SK-N-MC (cell line): ENCODE measurements at regions not wholly inside any gene's neighbourhood (a gene's known extent, or its start where the extent isn't known, plus 50 kb on each side); places are given as distances from the start of the nearest gene placed in this dataset.

ENCODE experiments used
- DNase-seq: peaks from one replicate; pipeline ENCODE4 v3.0.0-alpha.2; 2011; ENCODE audit warnings: low read depth, low spot score
- H3K27ac ChIP-seq: fragments of 200-600 bp; sonication (generic); 2 replicates; pipeline ENCODE4 v1.5.1; 2016; ENCODE audit warnings: mixed run types
- H3K36me3 ChIP-seq: fragments of 200-600 bp; sonication (generic); 2 replicates; pipeline ENCODE4 v1.6.1; 2017; ENCODE audit warnings: antibody characterized with exemption, low read length, mixed read lengths; ENCODE audit not compliant: insufficient read depth
- H3K4me3 ChIP-seq: fragments of 200-600 bp; sonication (generic); 2 replicates; pipeline ENCODE4 v1.5.1; 2016
- H3K9ac ChIP-seq: fragments of 200-600 bp; sonication (generic); 2 replicates; pipeline ENCODE4 v1.8.0; 2017; ENCODE audit warnings: mixed run types, mixed read lengths; ENCODE audit not compliant: insufficient read length
- H3K9me3 ChIP-seq: fragments of 200-600 bp; sonication (generic); 2 replicates; pipeline ENCODE4 v1.6.1; 2017; ENCODE audit warnings: low read depth, mild to moderate bottlenecking, antibody characterized with exemption, low read length, moderate library complexity, mixed read lengths
- EZH2 ChIP-seq: fragments of 200-600 bp; sonication (generic); IDR thresholded peaks from one replicate; pipeline ENCODE4 v1.6.1; 2017; ENCODE audit warnings: antibody characterized with exemption
- FOXP2 ChIP-seq: optimal IDR thresholded peaks from 2 replicates; pipeline ENCODE3; 2011; ENCODE audit warnings: mild to moderate bottlenecking, moderate library complexity; ENCODE audit not compliant: insufficient read depth; ENCODE audit errors: extremely low read length, control extremely low read depth
- POLR2AphosphoS5 ChIP-seq: IDR thresholded peaks from 2 replicates; pipeline ENCODE4 v1.6.1; 2012; ENCODE audit warnings: mild to moderate bottlenecking, low read depth, low read length, borderline replicate concordance

- no peaks in the 10 kb centered on the region for H3K36me3 ChIP-seq
- TF ChIP-seq EZH2, result no peak
- no peak for TF ChIP-seq POLR2AphosphoS5
- TF ChIP-seq FOXP2, result no peak
- no peak for DNase-seq
Measured at GRCh38 chr20:48102931-48103660, 317.8 kb upstream of the SULF2 start.

DNA sequence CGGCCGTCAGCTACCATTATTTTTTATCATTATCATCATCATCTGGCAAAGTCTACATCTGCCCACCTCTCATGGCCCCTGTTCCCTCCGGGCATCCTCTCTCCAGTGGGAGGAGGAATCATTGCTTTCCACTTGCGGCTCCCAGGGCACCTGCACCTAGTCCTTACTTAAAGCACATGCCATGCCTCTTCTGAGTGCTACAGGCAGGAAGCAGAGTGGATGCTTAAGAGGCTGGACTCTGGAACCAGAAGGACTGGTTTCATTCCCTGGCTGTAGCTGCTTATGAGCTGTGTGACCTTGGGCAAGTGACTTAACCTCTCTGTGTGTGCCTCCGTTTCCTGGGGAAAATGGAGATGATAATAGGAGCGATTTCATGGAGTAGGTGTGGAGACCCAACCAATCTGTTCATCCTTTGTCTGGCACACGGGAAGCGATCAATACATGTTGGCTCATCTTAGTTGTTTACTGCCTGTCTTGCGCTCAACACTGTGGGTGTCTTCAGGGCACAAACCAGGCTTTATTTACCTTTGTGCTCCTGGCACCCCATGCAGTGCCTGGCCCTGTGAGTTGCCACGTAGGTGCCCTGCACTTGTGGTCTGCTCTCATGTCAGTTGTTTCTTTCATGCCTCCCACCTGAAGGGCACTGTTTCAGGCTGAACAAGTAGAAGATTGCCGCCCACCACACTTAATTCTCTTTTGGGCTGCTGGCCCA, 317.0 kb upstream of the SULF2 start:
- DNase-seq, result no peak
- Histone ChIP-seq H3K9ac (no peak overlapping the region), H3K9me3 (no peaks in the 10 kb centered on the region), H3K27ac (no peak overlapping the region), H3K4me3 (no peak overlapping the region), H3K36me3 (no peaks in the 10 kb centered on the region)
- TF ChIP-seq FOXP2 (no peak), EZH2 (no peak), POLR2AphosphoS5 (no peak)

More at GRCh38 chr20:48102931-48103660, 317.8 kb upstream of the SULF2 start:
- no peak overlapping the region for H3K9ac ChIP-seq
- no peak overlapping the region for H3K27ac ChIP-seq
- no peak overlapping the region for H3K4me3 ChIP-seq
- H3K9me3 ChIP-seq, result no peaks in the 10 kb centered on the region

DNA sequence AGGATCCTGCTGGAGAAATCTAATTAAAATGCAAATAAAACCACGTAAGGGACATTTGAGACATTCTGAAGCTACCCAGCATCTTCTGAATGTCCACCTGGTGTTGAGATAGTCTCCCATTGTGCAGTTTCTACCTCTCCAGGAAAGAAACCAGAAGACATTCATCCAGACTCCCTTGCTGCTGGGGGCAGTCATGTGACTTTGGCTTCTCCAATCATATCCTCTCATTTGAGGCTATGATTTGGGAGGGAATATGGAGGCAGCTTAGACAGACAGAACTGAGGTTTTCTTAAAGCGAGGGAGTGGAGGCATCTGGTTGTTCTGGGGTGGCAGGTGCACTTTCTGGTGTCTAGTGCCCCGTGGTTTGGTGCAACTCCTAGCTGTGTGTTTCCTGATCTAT, 315.2 kb upstream of the SULF2 start:
- no peak overlapping the region for H3K9ac ChIP-seq
- DNase-seq, result no peak
- TF ChIP-seq EZH2 (no peak), POLR2AphosphoS5 (no peak), FOXP2 (no peak)
- no peaks in the 10 kb centered on the region for H3K9me3 ChIP-seq
- H3K4me3 ChIP-seq, result no peak overlapping the region
- no peak overlapping the region for H3K27ac ChIP-seq
- H3K36me3 ChIP-seq, result no peaks in the 10 kb centered on the region

DNA sequence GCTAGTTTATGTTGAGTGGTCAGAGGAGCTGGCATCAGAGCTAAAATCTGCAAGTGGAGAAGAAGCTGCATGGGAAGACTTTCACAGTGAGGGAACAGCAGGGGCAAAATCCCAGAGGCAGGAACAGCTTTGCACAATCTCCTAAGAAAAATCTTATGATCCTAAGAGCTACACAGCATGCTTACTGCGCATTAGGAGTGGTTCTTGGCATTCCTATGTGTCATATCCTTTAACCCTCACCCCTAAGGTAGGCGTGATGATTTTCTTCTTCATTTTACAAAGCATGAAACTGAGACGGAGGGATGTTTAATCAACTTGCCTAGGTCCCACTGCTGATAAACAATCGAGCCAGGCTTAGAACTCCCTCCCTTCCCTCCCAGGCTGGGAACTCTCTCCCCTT, 313.6 kb upstream of the SULF2 start:
- no peak for DNase-seq
- no peak overlapping the region for H3K9ac ChIP-seq
- no peak overlapping the region for H3K4me3 ChIP-seq
- H3K36me3 ChIP-seq, result no peaks in the 10 kb centered on the region
- TF ChIP-seq POLR2AphosphoS5, result no peak
- no peak for TF ChIP-seq EZH2
- no peak for TF ChIP-seq FOXP2
- H3K27ac ChIP-seq, result no peak overlapping the region
- no peaks in the 10 kb centered on the region for H3K9me3 ChIP-seq

GRCh38 chr20:48098099-48098498, 312.8 kb upstream of the SULF2 start:
- H3K4me3 ChIP-seq, result no peak overlapping the region
- H3K27ac ChIP-seq, result no peak overlapping the region
- H3K9me3 ChIP-seq, result no peaks in the 10 kb centered on the region
- H3K9ac ChIP-seq, result no peak overlapping the region
- no peak for DNase-seq
- H3K36me3 ChIP-seq, result no peaks in the 10 kb centered on the region
- no peak for TF ChIP-seq FOXP2
- TF ChIP-seq POLR2AphosphoS5, result no peak
- no peak for TF ChIP-seq EZH2

DNA sequence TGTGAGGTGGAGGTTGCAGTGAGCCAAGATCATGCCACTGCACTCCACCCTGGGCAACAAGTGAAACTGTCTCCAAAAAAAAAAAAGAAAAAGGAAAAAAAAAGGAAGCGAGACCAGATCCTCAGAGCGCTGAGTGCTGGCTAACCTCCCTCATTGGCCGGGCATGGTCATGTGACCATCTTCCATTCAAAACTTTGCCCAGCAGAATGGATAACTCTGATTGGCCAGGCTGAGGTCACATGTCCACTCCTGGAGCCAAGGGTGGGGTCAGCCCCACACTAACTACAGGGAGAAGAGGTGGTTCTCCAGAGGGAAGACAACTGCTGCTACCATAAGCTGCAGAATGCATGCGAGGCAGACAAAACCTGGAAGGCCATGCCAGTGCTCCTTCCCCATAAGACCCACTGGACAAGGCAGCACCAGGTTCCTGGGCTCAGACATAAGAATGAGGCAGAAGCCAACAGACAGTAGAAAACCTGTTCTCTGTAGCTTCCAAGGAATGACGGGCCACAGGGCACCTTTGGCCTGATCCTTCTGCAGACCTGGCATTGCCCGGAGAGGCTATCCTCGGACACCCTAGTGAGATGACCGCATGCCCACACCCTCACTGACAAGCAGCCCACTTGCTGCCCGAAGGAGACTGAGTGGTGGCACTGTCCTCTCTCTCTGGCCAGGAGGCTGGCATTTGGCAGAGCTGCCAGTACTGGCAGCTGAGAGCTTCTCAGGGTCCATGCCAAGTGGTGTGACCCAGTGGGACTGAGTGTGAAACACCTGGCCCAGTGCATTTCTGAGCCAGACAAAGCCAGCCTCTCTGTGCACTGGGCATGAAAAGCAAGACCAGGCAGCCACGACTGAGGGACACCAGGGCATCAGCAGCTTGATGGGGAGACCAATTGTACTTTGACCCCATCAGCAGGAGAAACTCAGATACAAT, 311.9 kb upstream of the SULF2 start:
- Histone ChIP-seq H3K36me3 (no peaks in the 10 kb centered on the region), H3K27ac (no peak overlapping the region), H3K4me3 (no peak overlapping the region), H3K9me3 (no peaks in the 10 kb centered on the region), H3K9ac (no peak overlapping the region)
- no peak for DNase-seq
- no peak for TF ChIP-seq FOXP2
- no peak for TF ChIP-seq EZH2
- no peak for TF ChIP-seq POLR2AphosphoS5

DNA sequence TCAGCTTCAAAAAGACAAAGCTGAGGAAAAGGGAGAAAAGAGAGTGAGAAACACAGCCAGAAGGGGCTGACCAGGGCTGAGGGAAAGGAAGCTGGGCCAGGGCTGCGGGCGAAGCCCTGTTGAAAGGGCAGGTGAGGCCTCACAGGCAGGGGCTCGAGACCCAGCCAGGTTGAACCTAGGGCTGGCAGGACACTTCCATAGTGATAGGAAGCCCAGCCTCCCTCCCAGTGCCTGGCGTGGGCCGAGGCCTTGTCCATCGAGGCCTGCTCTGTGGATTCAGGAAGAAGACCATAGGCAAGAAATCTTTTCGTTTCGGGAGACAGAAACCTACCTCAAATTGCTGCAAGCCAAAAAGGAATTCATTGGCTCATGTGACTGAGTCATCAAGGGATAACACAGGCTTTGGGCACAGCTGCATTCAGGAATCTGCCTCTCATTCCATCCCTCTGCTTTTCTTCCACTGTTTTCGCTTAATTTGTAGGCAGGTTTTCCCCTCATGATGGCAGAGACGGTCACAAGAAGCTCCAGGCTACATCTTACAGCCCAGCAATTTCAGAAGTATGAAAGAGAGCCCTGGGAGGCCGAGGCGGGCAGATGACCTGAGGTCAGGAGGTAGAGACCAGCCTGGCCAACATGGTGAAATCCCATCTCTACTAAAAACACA, 311.1 kb upstream of the SULF2 start:
- Histone ChIP-seq H3K36me3 (no peaks in the 10 kb centered on the region), H3K9me3 (no peaks in the 10 kb centered on the region), H3K27ac (no peak overlapping the region), H3K9ac (no peak overlapping the region), H3K4me3 (no peak overlapping the region)
- TF ChIP-seq EZH2, result no peak
- TF ChIP-seq FOXP2, result no peak
- TF ChIP-seq POLR2AphosphoS5, result no peak
- DNase-seq, result no peak

GRCh38 chr20:48094944-48095343, 309.7 kb upstream of the SULF2 start:
- H3K27ac ChIP-seq, result no peak overlapping the region
- no peak overlapping the region for H3K9ac ChIP-seq
- no peak overlapping the region for H3K4me3 ChIP-seq
- H3K36me3 ChIP-seq, result no peaks in the 10 kb centered on the region
- H3K9me3 ChIP-seq, result no peaks in the 10 kb centered on the region
- no peak for DNase-seq
- TF ChIP-seq POLR2AphosphoS5, result no peak
- TF ChIP-seq FOXP2, result no peak
- no peak for TF ChIP-seq EZH2
